ENCODE measurements at regions not wholly inside any gene's neighbourhood (a gene's known extent, or its start where the extent isn't known, plus 50 kb on each side); places are given as distances from the start of the nearest gene placed in this dataset.

DNA sequence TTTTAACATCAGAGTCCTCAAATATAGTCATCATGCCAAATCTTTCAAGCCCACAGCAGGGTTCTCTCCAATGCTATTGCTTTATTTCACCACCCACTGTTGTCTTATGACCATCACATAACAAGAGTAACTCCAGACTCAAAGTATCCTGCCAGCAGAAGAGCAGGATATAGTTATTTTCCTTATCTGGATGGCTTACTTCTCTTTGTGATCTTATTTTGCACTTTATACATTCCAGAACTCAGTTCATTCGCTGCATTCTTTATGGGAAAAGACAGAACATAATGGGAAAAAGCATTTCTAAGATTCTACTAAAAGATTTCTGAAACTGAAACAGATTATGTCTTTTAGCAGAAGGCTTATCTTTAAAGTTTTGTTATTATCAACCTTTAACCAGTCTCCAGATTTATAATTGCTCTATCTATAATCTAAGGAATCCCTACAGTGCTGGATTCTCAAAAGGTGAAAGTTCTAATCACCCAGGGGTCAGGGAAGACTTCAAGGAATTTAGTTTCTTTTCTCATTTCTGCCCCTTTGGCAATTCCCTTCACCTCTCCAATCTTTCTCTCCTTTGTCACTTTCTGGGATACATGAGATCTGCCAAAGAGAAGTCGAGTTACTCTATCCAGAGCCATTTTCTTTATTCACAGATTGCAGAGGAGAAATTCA, 190.4 kb downstream of the TPBG start:
- Histone ChIP-seq H3K4me2 (peak overlapping the region; percentile 36; the same call in 1 of the 2 replicates), H3F3A (replicated peaks; ENCODE audit: insufficient read depth) (peaks cover 14% of the 10 kb centered on the region), H3K9me3 (no peaks in the 10 kb centered on the region), H4K20me1 (ENCODE audit: insufficient read depth) (no peaks in the 10 kb centered on the region), H3K27me3 (ENCODE audit: insufficient read depth) (no peaks in the 10 kb centered on the region), H3K36me3 (replicated peaks in 1 of 2; ENCODE audit: control insufficient read depth in 1 of 2, insufficient read depth in 2 of 2, low read length in 1 of 2) (no peaks in the 10 kb centered on the region), H3K4me3 (ENCODE audit: low read depth in 2 of 2, low read length in 1 of 2) (no peak overlapping the region; a peak in 1 of 4 replicates), H2AFZ (ENCODE audit: low read depth) (no peak overlapping the region; the same call in 1 of the 2 replicates), H3K9me2 (no peaks in the 10 kb centered on the region), H3K4me1 (ENCODE audit: control insufficient read depth in 1 of 2, insufficient read depth in 2 of 2, low read depth in 1 of 2, low read length in 1 of 2) (peaks cover 0 to 9% of the 10 kb centered on the region in 2 experiments; a peak in 3 of 4 replicates), H3K9ac (no peak overlapping the region), H3K27ac (ENCODE audit: low read depth in 2 of 2, low read length in 1 of 2) (peak overlapping the region; percentile 68 to 78; a peak in 3 of 4 replicates), H3K79me2 (ENCODE audit: insufficient read depth) (no peaks in the 10 kb centered on the region)
- WGBS (ENCODE audit: low lambda C conversion rate) = 45% methylated on average over 2 of the region's 2 CpGs
- no peak for DNase-seq
- POLR2A ChIA-PET = no interaction called here
- CTCF ChIA-PET = no interaction called here
- TF ChIP-seq, protein P1, sequence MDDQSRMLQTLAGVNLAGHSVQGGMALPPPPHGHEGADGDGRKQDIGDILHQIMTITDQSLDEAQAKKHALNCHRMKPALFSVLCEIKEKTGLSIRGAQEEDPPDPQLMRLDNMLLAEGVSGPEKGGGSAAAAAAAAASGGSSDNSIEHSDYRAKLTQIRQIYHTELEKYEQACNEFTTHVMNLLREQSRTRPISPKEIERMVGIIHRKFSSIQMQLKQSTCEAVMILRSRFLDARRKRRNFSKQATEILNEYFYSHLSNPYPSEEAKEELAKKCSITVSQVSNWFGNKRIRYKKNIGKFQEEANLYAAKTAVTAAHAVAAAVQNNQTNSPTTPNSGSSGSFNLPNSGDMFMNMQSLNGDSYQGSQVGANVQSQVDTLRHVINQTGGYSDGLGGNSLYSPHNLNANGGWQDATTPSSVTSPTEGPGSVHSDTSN (IDR thresholded peaks at IDR 0.05) = peak; percentile 64
- peak in 1 of 2 experiments; percentile 52; a peak in 1 of 4 replicates for TF ChIP-seq EP300 (IDR thresholded peaks at IDR 0.05; ENCODE audit: borderline replicate concordance in 1 of 2, low read depth in 1 of 2, low read length in 1 of 2)
- no peak for TF ChIP-seq SMC3 (IDR thresholded peaks at IDR 0.05; ENCODE audit: low read depth, low read length)
- TF ChIP-seq TEAD4 (IDR thresholded peaks at IDR 0.05; ENCODE audit: borderline replicate concordance, insufficient read depth) = 0 out of 2 replicates have a peak, but pooled peaks have one; percentile 38
- peak; percentile 81 for TF ChIP-seq TCF12 (IDR thresholded peaks at IDR 0.05)
- peak; percentile 30; the same call in 1 of the 2 replicates for TF ChIP-seq NFIC (IDR thresholded peaks at IDR 0.05; ENCODE audit: borderline replicate concordance)

DNA sequence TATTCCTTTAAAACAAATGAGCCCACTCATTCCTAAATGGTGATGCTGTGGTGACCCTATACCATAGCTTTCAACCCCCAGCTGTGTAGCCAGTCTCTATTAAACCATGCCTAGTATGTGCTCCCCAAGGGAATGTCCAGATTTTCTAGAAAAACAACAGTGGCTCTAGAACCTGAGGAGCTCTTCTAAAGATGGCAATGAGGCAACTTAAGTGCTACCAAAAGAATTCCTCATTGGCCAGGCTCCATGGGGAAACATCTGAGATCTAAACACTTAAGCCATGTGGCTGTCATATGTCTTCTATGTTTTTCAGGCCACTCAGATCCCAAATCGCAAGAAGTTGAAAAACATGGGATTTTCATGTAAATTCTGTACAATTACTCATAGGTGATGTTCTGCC, 191.0 kb downstream of the TPBG start:
- ChIA-PET POLR2A (no interaction called here), CTCF (no interaction called here)
- Histone ChIP-seq H2AFZ (ENCODE audit: low read depth) (no peak overlapping the region), H3K9me3 (no peaks in the 10 kb centered on the region), H3K27ac (ENCODE audit: low read depth in 2 of 2, low read length in 1 of 2) (peak overlapping the region; percentile 68 to 78; a peak in 2 of 4 replicates), H3K9me2 (no peaks in the 10 kb centered on the region), H3K36me3 (replicated peaks in 1 of 2; ENCODE audit: control insufficient read depth in 1 of 2, insufficient read depth in 2 of 2, low read length in 1 of 2) (no peaks in the 10 kb centered on the region), H3F3A (replicated peaks; ENCODE audit: insufficient read depth) (peaks cover 14% of the 10 kb centered on the region), H3K79me2 (ENCODE audit: insufficient read depth) (no peaks in the 10 kb centered on the region), H3K4me1 (ENCODE audit: control insufficient read depth in 1 of 2, insufficient read depth in 2 of 2, low read depth in 1 of 2, low read length in 1 of 2) (peaks cover 0 to 9% of the 10 kb centered on the region in 2 experiments; a peak in 3 of 4 replicates), H3K27me3 (ENCODE audit: insufficient read depth) (no peaks in the 10 kb centered on the region), H3K4me2 (peak overlapping the region; percentile 36; the same call in 1 of the 2 replicates), H4K20me1 (ENCODE audit: insufficient read depth) (no peaks in the 10 kb centered on the region), H3K4me3 (ENCODE audit: low read depth in 2 of 2, low read length in 1 of 2) (no peak overlapping the region; a peak in 1 of 4 replicates), H3K9ac (no peak overlapping the region)
- 84% methylated on average over 1 of the region's 1 CpG for WGBS (ENCODE audit: low lambda C conversion rate)
- no peak for DNase-seq
- no peak for TF ChIP-seq JUND (IDR thresholded peaks at IDR 0.05)
- no peak for TF ChIP-seq NFIC (IDR thresholded peaks at IDR 0.05; ENCODE audit: borderline replicate concordance)
- TF ChIP-seq, protein P2, sequence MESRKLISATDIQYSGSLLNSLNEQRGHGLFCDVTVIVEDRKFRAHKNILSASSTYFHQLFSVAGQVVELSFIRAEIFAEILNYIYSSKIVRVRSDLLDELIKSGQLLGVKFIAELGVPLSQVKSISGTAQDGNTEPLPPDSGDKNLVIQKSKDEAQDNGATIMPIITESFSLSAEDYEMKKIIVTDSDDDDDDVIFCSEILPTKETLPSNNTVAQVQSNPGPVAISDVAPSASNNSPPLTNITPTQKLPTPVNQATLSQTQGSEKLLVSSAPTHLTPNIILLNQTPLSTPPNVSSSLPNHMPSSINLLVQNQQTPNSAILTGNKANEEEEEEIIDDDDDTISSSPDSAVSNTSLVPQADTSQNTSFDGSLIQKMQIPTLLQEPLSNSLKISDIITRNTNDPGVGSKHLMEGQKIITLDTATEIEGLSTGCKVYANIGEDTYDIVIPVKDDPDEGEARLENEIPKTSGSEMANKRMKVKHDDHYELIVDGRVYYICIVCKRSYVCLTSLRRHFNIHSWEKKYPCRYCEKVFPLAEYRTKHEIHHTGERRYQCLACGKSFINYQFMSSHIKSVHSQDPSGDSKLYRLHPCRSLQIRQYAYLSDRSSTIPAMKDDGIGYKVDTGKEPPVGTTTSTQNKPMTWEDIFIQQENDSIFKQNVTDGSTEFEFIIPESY (IDR thresholded peaks at IDR 0.05; ENCODE audit: borderline replicate concordance, low read depth) = no peak
- TF ChIP-seq POLR2AphosphoS5 (IDR thresholded peaks at IDR 0.05; ENCODE audit: low read depth, low read length) = no peak
- no peak for TF ChIP-seq GABPA (IDR thresholded peaks at IDR 0.05; ENCODE audit: low read depth)
- no peak for TF ChIP-seq CHD2 (IDR thresholded peaks at IDR 0.05; ENCODE audit: low read length, partially characterized antibody)
- TF ChIP-seq, protein P3, sequence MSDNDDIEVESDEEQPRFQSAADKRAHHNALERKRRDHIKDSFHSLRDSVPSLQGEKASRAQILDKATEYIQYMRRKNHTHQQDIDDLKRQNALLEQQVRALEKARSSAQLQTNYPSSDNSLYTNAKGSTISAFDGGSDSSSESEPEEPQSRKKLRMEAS (IDR thresholded peaks at IDR 0.05; ENCODE audit: low read depth) = no peak
- TF ChIP-seq, protein P4, sequence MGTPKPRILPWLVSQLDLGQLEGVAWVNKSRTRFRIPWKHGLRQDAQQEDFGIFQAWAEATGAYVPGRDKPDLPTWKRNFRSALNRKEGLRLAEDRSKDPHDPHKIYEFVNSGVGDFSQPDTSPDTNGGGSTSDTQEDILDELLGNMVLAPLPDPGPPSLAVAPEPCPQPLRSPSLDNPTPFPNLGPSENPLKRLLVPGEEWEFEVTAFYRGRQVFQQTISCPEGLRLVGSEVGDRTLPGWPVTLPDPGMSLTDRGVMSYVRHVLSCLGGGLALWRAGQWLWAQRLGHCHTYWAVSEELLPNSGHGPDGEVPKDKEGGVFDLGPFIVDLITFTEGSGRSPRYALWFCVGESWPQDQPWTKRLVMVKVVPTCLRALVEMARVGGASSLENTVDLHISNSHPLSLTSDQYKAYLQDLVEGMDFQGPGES (IDR thresholded peaks at IDR 0.05; ENCODE audit: low read depth, low read length) = no peak
- TF ChIP-seq NRF1 (IDR thresholded peaks at IDR 0.05; ENCODE audit: low read depth, low read length) = no peak
- TF ChIP-seq FOSL2 (IDR thresholded peaks at IDR 0.05; ENCODE audit: borderline replicate concordance, low read depth) = no peak
- no peak for TF ChIP-seq ELF1 (IDR thresholded peaks at IDR 0.05)

Data from SK-N-SH (cell line).